ENCODE measurements at regions not wholly inside any gene's neighbourhood (a gene's known extent, or its start where the extent isn't known, plus 50 kb on each side); places are given as distances from the start of the nearest gene placed in this dataset.
"Not testable (repeated sequence)": the region's sequence is repeated elsewhere in the genome, so short reads cannot be mapped to it uniquely, and the experiment has no call there.

- intact Hi-C loops (cut with DNase I); H3K4me1 ChIP-seq (ENCODE audit: control insufficient read depth in 2 of 3, insufficient read depth in 2 of 3, low read depth in 1 of 3, low read length in 3 of 3); FAIRE-seq: not testable (repeated sequence)
These were observed 80.8 kb upstream of the CCT8L2 start for GRCh38 chr22:16673433-16673832.

GRCh38 chr22:16665610-16666009 is 73.0 kb upstream of the CCT8L2 start:
- FAIRE-seq; H3K4me3 ChIP-seq (ENCODE audit: low read length in 3 of 3); H3K4me1 ChIP-seq (ENCODE audit: control insufficient read depth in 2 of 3, insufficient read depth in 2 of 3, low read depth in 1 of 3, low read length in 3 of 3); H3K27ac ChIP-seq (ENCODE audit: low read depth in 2 of 2, low read length in 2 of 2); H3K9me3 ChIP-seq (ENCODE audit: control insufficient read depth in 2 of 3, insufficient read depth in 1 of 3, low read length in 3 of 3); DNase-seq; H3K9ac ChIP-seq (ENCODE audit: low read length in 3 of 3); H3K27me3 ChIP-seq (ENCODE audit: control insufficient read depth, insufficient read depth, low read length); intact Hi-C loops (cut with DNase I); H3K36me3 ChIP-seq (ENCODE audit: control insufficient read depth in 2 of 3, insufficient read depth in 3 of 3, low read length in 3 of 3): not testable (repeated sequence)

More at GRCh38 chr22:16673433-16673832, 80.8 kb upstream of the CCT8L2 start:
- H3K27me3 ChIP-seq (ENCODE audit: control insufficient read depth, insufficient read depth, low read length); H3K27ac ChIP-seq (ENCODE audit: low read depth in 2 of 2, low read length in 2 of 2); H3K9me3 ChIP-seq (ENCODE audit: control insufficient read depth in 2 of 3, insufficient read depth in 1 of 3, low read length in 3 of 3); H3K36me3 ChIP-seq (ENCODE audit: control insufficient read depth in 2 of 3, insufficient read depth in 3 of 3, low read length in 3 of 3); DNase-seq; H3K4me3 ChIP-seq (ENCODE audit: low read length in 3 of 3); H3K9ac ChIP-seq (ENCODE audit: low read length in 3 of 3): not testable (repeated sequence)

- H3K9me3 ChIP-seq (ENCODE audit: control insufficient read depth in 2 of 3, insufficient read depth in 1 of 3, low read length in 3 of 3); intact Hi-C loops (cut with DNase I); H3K4me3 ChIP-seq (ENCODE audit: low read length in 3 of 3); H3K27ac ChIP-seq (ENCODE audit: low read depth in 2 of 2, low read length in 2 of 2); DNase-seq; H3K9ac ChIP-seq (ENCODE audit: low read length in 3 of 3); FAIRE-seq; H3K27me3 ChIP-seq (ENCODE audit: control insufficient read depth, insufficient read depth, low read length); H3K4me1 ChIP-seq (ENCODE audit: control insufficient read depth in 2 of 3, insufficient read depth in 2 of 3, low read depth in 1 of 3, low read length in 3 of 3); H3K36me3 ChIP-seq (ENCODE audit: control insufficient read depth in 2 of 3, insufficient read depth in 3 of 3, low read length in 3 of 3): not testable (repeated sequence)
These were observed 69.7 kb upstream of the CCT8L2 start for GRCh38 chr22:16662330-16662729.

GRCh38 chr22:16660989-16661388 is 68.4 kb upstream of the CCT8L2 start:
- H3K36me3 ChIP-seq (ENCODE audit: control insufficient read depth in 2 of 3, insufficient read depth in 3 of 3, low read length in 3 of 3); H3K9me3 ChIP-seq (ENCODE audit: control insufficient read depth in 2 of 3, insufficient read depth in 1 of 3, low read length in 3 of 3); FAIRE-seq; intact Hi-C loops (cut with DNase I); H3K9ac ChIP-seq (ENCODE audit: low read length in 3 of 3); H3K4me3 ChIP-seq (ENCODE audit: low read length in 3 of 3); DNase-seq; H3K4me1 ChIP-seq (ENCODE audit: control insufficient read depth in 2 of 3, insufficient read depth in 2 of 3, low read depth in 1 of 3, low read length in 3 of 3); H3K27me3 ChIP-seq (ENCODE audit: control insufficient read depth, insufficient read depth, low read length); H3K27ac ChIP-seq (ENCODE audit: low read depth in 2 of 2, low read length in 2 of 2): not testable (repeated sequence)

GRCh38 chr22:16660570-16660969 is 68.0 kb upstream of the CCT8L2 start:
- H3K9me3 ChIP-seq (ENCODE audit: control insufficient read depth in 2 of 3, insufficient read depth in 1 of 3, low read length in 3 of 3); H3K4me1 ChIP-seq (ENCODE audit: control insufficient read depth in 2 of 3, insufficient read depth in 2 of 3, low read depth in 1 of 3, low read length in 3 of 3); H3K27ac ChIP-seq (ENCODE audit: low read depth in 2 of 2, low read length in 2 of 2); H3K9ac ChIP-seq (ENCODE audit: low read length in 3 of 3); FAIRE-seq; H3K27me3 ChIP-seq (ENCODE audit: control insufficient read depth, insufficient read depth, low read length); intact Hi-C loops (cut with DNase I); H3K4me3 ChIP-seq (ENCODE audit: low read length in 3 of 3); H3K36me3 ChIP-seq (ENCODE audit: control insufficient read depth in 2 of 3, insufficient read depth in 3 of 3, low read length in 3 of 3); DNase-seq: not testable (repeated sequence)

- H3K27me3 ChIP-seq (ENCODE audit: control insufficient read depth, insufficient read depth, low read length); H3K9ac ChIP-seq (ENCODE audit: low read length in 3 of 3); H3K9me3 ChIP-seq (ENCODE audit: control insufficient read depth in 2 of 3, insufficient read depth in 1 of 3, low read length in 3 of 3); H3K4me1 ChIP-seq (ENCODE audit: control insufficient read depth in 2 of 3, insufficient read depth in 2 of 3, low read depth in 1 of 3, low read length in 3 of 3); H3K27ac ChIP-seq (ENCODE audit: low read depth in 2 of 2, low read length in 2 of 2); intact Hi-C loops (cut with DNase I); DNase-seq; FAIRE-seq; H3K36me3 ChIP-seq (ENCODE audit: control insufficient read depth in 2 of 3, insufficient read depth in 3 of 3, low read length in 3 of 3); H3K4me3 ChIP-seq (ENCODE audit: low read length in 3 of 3): not testable (repeated sequence)
These were observed 66.7 kb upstream of the CCT8L2 start for GRCh38 chr22:16659273-16659834.

All from kidney (tissue), 10 donors.